ENCODE measurements at regions not wholly inside any gene's neighbourhood (a gene's known extent, or its start where the extent isn't known, plus 50 kb on each side); places are given as distances from the start of the nearest gene placed in this dataset.

DNA sequence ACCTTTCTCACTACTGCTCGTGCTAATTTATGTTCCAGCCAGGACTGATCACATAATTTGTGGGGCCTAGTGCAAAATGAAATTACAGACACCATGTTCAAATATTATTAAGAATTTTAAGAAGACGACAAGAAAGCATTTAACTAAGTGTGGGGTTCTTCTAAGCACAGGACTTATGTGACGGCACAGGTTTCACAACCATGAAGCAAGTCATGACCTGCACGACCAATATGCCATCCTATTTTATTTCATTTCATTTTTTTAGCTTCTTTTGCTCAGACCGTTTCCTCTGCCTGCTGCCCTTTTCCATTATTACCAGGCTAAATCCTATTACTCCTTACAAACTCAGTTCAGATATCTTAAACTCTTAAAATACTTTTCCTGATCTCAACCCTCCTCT, 462.5 kb downstream of the AASDHPPT start:
- no peaks in the 10 kb centered on the region for H3K9me1 ChIP-seq (ENCODE audit: control insufficient read depth, insufficient read depth, low read length)
- H3K36me3 ChIP-seq (ENCODE audit: control insufficient read depth, insufficient read depth, low read length), result no peaks in the 10 kb centered on the region
- no peaks in the 10 kb centered on the region for H3K4me1 ChIP-seq (replicated peaks in 1 of 2; ENCODE audit: control insufficient read depth in 2 of 2, insufficient read depth in 2 of 2, low read length in 2 of 2)
- no peak overlapping the region for H3K4me3 ChIP-seq
- no peak overlapping the region for H3K4me2 ChIP-seq (ENCODE audit: insufficient read depth, low read length)
- ATAC-seq (no peak), FAIRE-seq (no peak), DNase-seq (ENCODE audit: extremely low read depth in 1 of 4, low spot score in 3 of 4) (no peak)
- H2AFZ ChIP-seq (ENCODE audit: low read depth, low read length), result no peak overlapping the region
- no TSS peak for BruUV-seq (replicated peaks)
- no peak overlapping the region for H3K27ac ChIP-seq (ENCODE audit: extremely low read depth, low read depth, low read length)
- in situ Hi-C loops (cut with MboI) (no loop called here), intact Hi-C loops (cut with micrococcal nuclease) (no loop called here)
- CTCF ChIA-PET (ENCODE audit: low intra/inter-chr PET ratio), result no interaction called here
- WGBS (ENCODE audit: insufficient coverage, low coverage, missing lambda C conversion rate), result 2% methylated on average over 5 of the region's 5 CpGs
- H3K27me3 ChIP-seq (ENCODE audit: control insufficient read depth in 2 of 2, insufficient read depth in 2 of 2, low read length in 2 of 2), result no peaks in the 10 kb centered on the region
- H3K9ac ChIP-seq (ENCODE audit: insufficient read depth in 1 of 2, low read depth in 2 of 2, low read length in 2 of 2), result no peak overlapping the region
- POLR2A ChIA-PET, result no interaction called here
- H3K9me3 ChIP-seq (replicated peaks; ENCODE audit: control insufficient read depth, insufficient read depth, low read depth, low read length), result no peaks in the 10 kb centered on the region
- H4K20me1 ChIP-seq (replicated peaks; ENCODE audit: control insufficient read depth, insufficient read depth, low read length), result no peaks in the 10 kb centered on the region
- H3K79me2 ChIP-seq (ENCODE audit: control insufficient read depth, insufficient read depth, low read length), result no peaks in the 10 kb centered on the region
- TF ChIP-seq CEBPB (tag; IDR thresholded peaks at IDR 0.05) (no peak), GTF2A2 (tag; IDR thresholded peaks at IDR 0.05) (no peak), NFIC (IDR thresholded peaks at IDR 0.05) (no peak), PRPF4 (IDR thresholded peaks at IDR 0.05; ENCODE audit: insufficient read depth, low read depth, low read length, poor library complexity, severe bottlenecking) (no peak), HDAC8 (tag; IDR thresholded peaks at IDR 0.05) (no peak), RAD21 (CRISPR knock-in tag; conservative IDR thresholded peaks at IDR 0.05 in 1 of 2, IDR thresholded peaks at IDR 0.05 in 1 of 2) (no peak), MAFK (IDR thresholded peaks at IDR 0.05; ENCODE audit: low read length) (no peak), CBFA2T2 (conservative IDR thresholded peaks at IDR 0.05) (no peak), SIX5 (IDR thresholded peaks at IDR 0.05; ENCODE audit: borderline replicate concordance in 1 of 2, insufficient read depth in 1 of 2, low read depth in 1 of 2, low read length in 2 of 2) (no peak)
- TF ChIP-seq, protein P1, sequence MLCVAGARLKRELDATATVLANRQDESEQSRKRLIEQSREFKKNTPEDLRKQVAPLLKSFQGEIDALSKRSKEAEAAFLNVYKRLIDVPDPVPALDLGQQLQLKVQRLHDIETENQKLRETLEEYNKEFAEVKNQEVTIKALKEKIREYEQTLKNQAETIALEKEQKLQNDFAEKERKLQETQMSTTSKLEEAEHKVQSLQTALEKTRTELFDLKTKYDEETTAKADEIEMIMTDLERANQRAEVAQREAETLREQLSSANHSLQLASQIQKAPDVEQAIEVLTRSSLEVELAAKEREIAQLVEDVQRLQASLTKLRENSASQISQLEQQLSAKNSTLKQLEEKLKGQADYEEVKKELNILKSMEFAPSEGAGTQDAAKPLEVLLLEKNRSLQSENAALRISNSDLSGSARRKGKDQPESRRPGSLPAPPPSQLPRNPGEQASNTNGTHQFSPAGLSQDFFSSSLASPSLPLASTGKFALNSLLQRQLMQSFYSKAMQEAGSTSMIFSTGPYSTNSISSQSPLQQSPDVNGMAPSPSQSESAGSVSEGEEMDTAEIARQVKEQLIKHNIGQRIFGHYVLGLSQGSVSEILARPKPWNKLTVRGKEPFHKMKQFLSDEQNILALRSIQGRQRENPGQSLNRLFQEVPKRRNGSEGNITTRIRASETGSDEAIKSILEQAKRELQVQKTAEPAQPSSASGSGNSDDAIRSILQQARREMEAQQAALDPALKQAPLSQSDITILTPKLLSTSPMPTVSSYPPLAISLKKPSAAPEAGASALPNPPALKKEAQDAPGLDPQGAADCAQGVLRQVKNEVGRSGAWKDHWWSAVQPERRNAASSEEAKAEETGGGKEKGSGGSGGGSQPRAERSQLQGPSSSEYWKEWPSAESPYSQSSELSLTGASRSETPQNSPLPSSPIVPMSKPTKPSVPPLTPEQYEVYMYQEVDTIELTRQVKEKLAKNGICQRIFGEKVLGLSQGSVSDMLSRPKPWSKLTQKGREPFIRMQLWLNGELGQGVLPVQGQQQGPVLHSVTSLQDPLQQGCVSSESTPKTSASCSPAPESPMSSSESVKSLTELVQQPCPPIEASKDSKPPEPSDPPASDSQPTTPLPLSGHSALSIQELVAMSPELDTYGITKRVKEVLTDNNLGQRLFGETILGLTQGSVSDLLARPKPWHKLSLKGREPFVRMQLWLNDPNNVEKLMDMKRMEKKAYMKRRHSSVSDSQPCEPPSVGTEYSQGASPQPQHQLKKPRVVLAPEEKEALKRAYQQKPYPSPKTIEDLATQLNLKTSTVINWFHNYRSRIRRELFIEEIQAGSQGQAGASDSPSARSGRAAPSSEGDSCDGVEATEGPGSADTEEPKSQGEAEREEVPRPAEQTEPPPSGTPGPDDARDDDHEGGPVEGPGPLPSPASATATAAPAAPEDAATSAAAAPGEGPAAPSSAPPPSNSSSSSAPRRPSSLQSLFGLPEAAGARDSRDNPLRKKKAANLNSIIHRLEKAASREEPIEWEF (CRISPR knock-in tag; IDR thresholded peaks at IDR 0.05), result no peak
- TF ChIP-seq, protein P2, sequence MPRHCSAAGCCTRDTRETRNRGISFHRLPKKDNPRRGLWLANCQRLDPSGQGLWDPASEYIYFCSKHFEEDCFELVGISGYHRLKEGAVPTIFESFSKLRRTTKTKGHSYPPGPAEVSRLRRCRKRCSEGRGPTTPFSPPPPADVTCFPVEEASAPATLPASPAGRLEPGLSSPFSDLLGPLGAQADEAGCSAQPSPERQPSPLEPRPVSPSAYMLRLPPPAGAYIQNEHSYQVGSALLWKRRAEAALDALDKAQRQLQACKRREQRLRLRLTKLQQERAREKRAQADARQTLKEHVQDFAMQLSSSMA (CRISPR knock-in tag; IDR thresholded peaks at IDR 0.05), result no peak
- TF ChIP-seq, protein P3, sequence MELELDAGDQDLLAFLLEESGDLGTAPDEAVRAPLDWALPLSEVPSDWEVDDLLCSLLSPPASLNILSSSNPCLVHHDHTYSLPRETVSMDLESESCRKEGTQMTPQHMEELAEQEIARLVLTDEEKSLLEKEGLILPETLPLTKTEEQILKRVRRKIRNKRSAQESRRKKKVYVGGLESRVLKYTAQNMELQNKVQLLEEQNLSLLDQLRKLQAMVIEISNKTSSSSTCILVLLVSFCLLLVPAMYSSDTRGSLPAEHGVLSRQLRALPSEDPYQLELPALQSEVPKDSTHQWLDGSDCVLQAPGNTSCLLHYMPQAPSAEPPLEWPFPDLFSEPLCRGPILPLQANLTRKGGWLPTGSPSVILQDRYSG (tag; conservative IDR thresholded peaks at IDR 0.05; ENCODE audit: low read depth), result no peak
- TF ChIP-seq, protein P4, sequence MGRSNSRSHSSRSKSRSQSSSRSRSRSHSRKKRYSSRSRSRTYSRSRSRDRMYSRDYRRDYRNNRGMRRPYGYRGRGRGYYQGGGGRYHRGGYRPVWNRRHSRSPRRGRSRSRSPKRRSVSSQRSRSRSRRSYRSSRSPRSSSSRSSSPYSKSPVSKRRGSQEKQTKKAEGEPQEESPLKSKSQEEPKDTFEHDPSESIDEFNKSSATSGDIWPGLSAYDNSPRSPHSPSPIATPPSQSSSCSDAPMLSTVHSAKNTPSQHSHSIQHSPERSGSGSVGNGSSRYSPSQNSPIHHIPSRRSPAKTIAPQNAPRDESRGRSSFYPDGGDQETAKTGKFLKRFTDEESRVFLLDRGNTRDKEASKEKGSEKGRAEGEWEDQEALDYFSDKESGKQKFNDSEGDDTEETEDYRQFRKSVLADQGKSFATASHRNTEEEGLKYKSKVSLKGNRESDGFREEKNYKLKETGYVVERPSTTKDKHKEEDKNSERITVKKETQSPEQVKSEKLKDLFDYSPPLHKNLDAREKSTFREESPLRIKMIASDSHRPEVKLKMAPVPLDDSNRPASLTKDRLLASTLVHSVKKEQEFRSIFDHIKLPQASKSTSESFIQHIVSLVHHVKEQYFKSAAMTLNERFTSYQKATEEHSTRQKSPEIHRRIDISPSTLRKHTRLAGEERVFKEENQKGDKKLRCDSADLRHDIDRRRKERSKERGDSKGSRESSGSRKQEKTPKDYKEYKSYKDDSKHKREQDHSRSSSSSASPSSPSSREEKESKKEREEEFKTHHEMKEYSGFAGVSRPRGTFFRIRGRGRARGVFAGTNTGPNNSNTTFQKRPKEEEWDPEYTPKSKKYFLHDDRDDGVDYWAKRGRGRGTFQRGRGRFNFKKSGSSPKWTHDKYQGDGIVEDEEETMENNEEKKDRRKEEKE (IDR thresholded peaks at IDR 0.05; ENCODE audit: borderline replicate concordance in 1 of 2, control insufficient read depth in 1 of 2, low read depth in 2 of 2, low read length in 1 of 2), result no peak

Data from K562 (cell line).